ENCODE measurements at regions not wholly inside any gene's neighbourhood (a gene's known extent, or its start where the extent isn't known, plus 50 kb on each side); places are given as distances from the start of the nearest gene placed in this dataset.

GRCh38 chr20:57877995-57878394, 168.2 kb upstream of the PMEPA1 start:
- no peak for DNase-seq (ENCODE audit: low read depth in 2 of 2)

GRCh38 chr20:57877131-57877824, 167.5 kb upstream of the PMEPA1 start:
- DNase-seq (ENCODE audit: low read depth in 2 of 2), result no peak

- no peak for DNase-seq (ENCODE audit: low read depth in 2 of 2)
Observed at GRCh38 chr20:57876163-57876562, 166.3 kb upstream of the PMEPA1 start.

GRCh38 chr20:57874141-57874540, 164.3 kb upstream of the PMEPA1 start:
- DNase-seq (ENCODE audit: low read depth in 2 of 2), result no peak

- no peak for DNase-seq (ENCODE audit: low read depth in 2 of 2)
Observed at GRCh38 chr20:57872816-57873409, 163.1 kb upstream of the PMEPA1 start.

GRCh38 chr20:57871237-57871632, 161.4 kb upstream of the PMEPA1 start:
- DNase-seq (ENCODE audit: low read depth in 2 of 2), result no peak

GRCh38 chr20:57870597-57871236, 160.9 kb upstream of the PMEPA1 start:
- no peak for DNase-seq (ENCODE audit: low read depth in 2 of 2)

- DNase-seq (ENCODE audit: low read depth in 2 of 2), result no peak
Observed at GRCh38 chr20:57869951-57870315, 160.1 kb upstream of the PMEPA1 start.

GRCh38 chr20:57869291-57869950, 159.6 kb upstream of the PMEPA1 start:
- DNase-seq (ENCODE audit: low read depth in 2 of 2), result no peak

- no peak for DNase-seq (ENCODE audit: low read depth in 2 of 2)
Observed at GRCh38 chr20:57868310-57868709, 158.5 kb upstream of the PMEPA1 start.

GRCh38 chr20:57867807-57868206, 158.0 kb upstream of the PMEPA1 start:
- DNase-seq (ENCODE audit: low read depth in 2 of 2), result no peak

- no peak for DNase-seq (ENCODE audit: low read depth in 2 of 2)
Observed at GRCh38 chr20:57867181-57867803, 157.5 kb upstream of the PMEPA1 start.

GRCh38 chr20:57866250-57867106, 156.7 kb upstream of the PMEPA1 start:
- DNase-seq (ENCODE audit: low read depth in 2 of 2), result no peak

GRCh38 chr20:57865266-57865665, 155.5 kb upstream of the PMEPA1 start:
- DNase-seq (ENCODE audit: low read depth in 2 of 2), result no peak

- DNase-seq (ENCODE audit: low read depth in 2 of 2), result no peak
Observed at GRCh38 chr20:57860576-57860975, 150.8 kb upstream of the PMEPA1 start.

GRCh38 chr20:57857969-57858368, 148.2 kb upstream of the PMEPA1 start:
- DNase-seq (ENCODE audit: low read depth in 2 of 2), result no peak

- no peak for DNase-seq (ENCODE audit: low read depth in 2 of 2)
Observed at GRCh38 chr20:57857118-57857517, 147.3 kb upstream of the PMEPA1 start.

- no peak for DNase-seq (ENCODE audit: low read depth in 2 of 2)
Observed at GRCh38 chr20:57856658-57857057, 146.8 kb upstream of the PMEPA1 start.

GRCh38 chr20:57851796-57852195, 142.0 kb upstream of the PMEPA1 start:
- DNase-seq (ENCODE audit: low read depth in 2 of 2), result no peak

GRCh38 chr20:57851025-57851682, 141.3 kb upstream of the PMEPA1 start:
- no peak for DNase-seq (ENCODE audit: low read depth in 2 of 2)

Data from stimulated activated CD8-positive, alpha-beta memory T cell treated with anti-CD3 and anti-CD28 coated beads, Interleukin-15, amount 100 ng/mL, for 48 hours (primary cell).